Fibroblast of villous mesenchyme (primary cell): ENCODE measurements at regions not wholly inside any gene's neighbourhood (a gene's known extent, or its start where the extent isn't known, plus 50 kb on each side); places are given as distances from the start of the nearest gene placed in this dataset.

Source experiments
- DNase-seq: peaks from one replicate; pipeline ENCODE4 v3.0.0-alpha.2; 2010; ENCODE audit warnings: low read depth
- H3K4me3 ChIP-seq: 2 replicates; pipeline ENCODE4 v1.5.1; 2011; ENCODE audit warnings: low read depth, mild to moderate bottlenecking, low read length
- TF ChIP-seq, protein P1 (sequence below): IDR thresholded peaks from 2 replicates; pipeline ENCODE4 v1.5.1; 2012; ENCODE audit warnings: low read depth, mild to moderate bottlenecking, low read length; ENCODE audit not compliant: insufficient read depth

DNA sequence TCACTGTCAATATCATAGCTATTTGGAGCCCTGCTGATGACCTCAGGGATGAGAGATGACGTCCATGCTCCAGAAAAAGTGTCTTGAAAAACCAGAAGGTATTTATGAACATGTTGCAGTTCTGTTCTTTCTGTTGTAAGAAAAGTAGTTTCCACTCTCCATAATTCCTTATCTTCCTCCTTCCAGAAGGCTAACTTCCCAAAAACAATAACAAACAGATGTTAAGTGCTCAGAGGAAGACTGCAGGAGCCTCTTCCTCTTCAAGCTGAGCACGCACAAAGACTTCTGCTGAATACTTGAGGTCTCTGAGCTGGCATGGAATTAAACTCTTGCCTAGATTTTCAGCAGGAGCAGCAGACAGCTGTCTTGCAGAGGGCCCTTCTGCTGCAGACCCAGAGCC lies 434.5 kb upstream of the KLHL29 start:
- DNase-seq, result no peak
- no peak overlapping the region for H3K4me3 ChIP-seq
- TF ChIP-seq, protein P1, sequence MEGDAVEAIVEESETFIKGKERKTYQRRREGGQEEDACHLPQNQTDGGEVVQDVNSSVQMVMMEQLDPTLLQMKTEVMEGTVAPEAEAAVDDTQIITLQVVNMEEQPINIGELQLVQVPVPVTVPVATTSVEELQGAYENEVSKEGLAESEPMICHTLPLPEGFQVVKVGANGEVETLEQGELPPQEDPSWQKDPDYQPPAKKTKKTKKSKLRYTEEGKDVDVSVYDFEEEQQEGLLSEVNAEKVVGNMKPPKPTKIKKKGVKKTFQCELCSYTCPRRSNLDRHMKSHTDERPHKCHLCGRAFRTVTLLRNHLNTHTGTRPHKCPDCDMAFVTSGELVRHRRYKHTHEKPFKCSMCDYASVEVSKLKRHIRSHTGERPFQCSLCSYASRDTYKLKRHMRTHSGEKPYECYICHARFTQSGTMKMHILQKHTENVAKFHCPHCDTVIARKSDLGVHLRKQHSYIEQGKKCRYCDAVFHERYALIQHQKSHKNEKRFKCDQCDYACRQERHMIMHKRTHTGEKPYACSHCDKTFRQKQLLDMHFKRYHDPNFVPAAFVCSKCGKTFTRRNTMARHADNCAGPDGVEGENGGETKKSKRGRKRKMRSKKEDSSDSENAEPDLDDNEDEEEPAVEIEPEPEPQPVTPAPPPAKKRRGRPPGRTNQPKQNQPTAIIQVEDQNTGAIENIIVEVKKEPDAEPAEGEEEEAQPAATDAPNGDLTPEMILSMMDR, result no peak

DNA sequence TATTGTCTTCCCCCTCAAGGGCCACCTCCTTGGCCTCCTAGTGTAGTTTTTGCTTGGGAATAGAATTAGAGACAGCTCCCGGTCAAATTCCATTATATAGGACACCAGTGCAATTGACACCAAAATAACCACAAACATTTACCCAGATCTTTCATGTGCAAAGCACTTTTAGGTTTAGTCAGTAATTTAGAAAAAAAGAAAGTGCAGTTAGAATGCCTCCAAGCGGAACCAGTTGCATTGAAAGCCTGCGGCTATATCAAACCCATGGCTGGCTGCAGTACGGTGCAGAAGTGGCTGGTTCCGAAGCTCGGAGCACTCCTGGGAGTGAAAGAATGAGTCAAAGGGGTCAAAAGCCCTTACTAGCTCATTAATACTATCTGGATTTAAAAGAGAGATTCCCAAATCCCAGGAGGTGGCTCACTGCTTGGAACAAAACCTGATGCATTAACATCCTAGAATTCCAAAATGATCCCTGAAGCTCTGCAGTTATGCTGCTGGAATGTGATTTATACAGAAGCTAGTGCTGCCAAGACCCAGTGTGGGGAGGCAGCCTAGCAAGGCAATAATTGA lies 432.2 kb upstream of the KLHL29 start:
- TF ChIP-seq, protein P1, result no peak
- DNase-seq, result no peak
- H3K4me3 ChIP-seq, result no peak overlapping the region

DNA sequence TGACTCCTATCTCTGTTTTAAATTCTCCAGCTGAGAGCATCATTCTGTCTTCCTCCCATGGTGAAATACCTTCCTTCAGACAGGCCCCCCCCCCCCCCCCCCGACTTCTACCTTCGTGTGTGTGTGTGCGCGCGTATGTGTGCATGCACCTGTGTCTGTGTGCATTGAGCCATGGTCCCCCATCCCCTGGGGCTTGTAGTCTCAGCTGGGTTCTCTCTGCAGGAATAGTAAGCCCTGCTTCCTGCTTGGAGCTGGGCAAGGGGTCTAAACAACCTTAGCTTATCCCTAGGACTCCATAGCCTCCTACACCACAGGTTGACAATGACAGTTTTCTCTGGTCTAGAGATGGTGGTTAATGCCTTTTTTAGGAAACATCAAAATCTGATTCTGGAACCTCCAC lies 427.5 kb upstream of the KLHL29 start:
- H3K4me3 ChIP-seq, result no peak overlapping the region
- TF ChIP-seq, protein P1, result no peak
- DNase-seq, result no peak

DNA sequence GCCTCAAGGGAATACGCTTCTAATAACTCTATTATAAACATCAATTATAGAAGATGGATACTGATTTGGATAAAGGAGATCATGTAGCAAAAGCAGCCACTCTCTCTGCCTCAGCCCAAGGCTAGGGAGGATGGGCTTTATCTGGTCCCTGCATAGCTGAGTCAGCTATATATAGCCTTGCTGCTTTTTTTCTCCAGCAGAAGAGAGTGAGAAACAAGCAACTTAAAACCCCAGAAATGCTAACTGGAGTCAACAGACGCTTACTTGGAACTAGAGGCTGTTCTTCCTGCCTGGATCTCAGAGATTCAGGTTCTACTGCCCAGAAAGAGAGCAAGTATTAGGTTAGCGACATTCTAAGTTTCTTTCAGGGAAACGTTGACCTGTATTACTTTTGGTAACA lies 426.7 kb upstream of the KLHL29 start:
- no peak for DNase-seq
- TF ChIP-seq, protein P1, result no peak
- no peak overlapping the region for H3K4me3 ChIP-seq

DNA sequence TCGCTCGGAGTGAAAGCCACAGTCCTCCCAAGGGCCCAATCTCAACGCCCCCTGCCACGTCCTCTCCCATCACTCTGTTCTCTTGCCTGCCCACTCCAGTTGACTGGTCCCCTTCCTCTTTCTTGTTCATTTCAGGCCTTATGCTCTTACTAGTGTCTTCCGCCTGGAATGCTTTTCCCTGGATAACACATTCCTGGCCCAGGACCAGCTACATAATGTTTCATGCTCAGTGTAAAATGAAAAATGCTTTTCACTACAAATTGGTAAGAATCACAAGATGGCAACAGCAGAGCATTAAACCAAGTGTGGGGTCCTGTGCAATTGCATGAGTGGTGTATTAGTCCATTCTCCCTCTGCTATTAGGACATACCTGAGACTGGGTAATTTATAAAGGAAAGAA lies 417.2 kb upstream of the KLHL29 start:
- DNase-seq, result no peak
- TF ChIP-seq, protein P1, result no peak
- no peak overlapping the region for H3K4me3 ChIP-seq

DNA sequence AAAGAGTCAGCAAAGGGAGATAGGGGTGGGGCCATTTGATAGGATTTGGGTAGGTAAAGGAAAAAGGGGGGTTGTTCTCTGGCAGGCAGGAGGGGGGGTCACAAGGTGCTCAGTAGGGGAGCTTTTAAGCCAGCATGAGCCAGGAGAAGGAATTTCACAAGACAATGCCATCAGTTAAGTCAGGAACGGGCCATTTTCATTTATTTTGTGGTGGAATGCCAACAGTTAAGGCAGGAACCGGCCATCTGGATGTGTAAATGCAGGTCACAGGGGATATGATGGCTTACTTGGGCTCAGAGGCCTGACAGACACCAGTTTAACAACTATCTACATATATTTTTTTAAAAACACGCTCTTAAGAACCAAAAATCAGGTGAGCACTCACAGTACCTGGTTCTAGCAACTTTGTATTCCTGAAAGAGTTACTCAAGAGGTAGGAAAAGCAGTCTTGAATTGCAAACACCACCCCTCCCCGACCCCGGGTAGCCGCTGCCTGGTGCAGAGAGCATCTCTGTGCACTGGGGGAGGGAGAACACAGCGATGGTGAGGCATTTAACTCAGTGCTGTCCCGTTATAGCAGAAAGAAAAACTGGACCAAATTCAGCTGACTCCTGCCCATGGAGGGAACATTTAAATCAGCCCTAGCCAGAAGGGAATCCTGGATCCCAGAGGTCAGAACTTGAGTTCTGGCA lies 414.5 kb upstream of the KLHL29 start:
- TF ChIP-seq, protein P1, result no peak
- no peak for DNase-seq
- H3K4me3 ChIP-seq, result no peak overlapping the region

DNA sequence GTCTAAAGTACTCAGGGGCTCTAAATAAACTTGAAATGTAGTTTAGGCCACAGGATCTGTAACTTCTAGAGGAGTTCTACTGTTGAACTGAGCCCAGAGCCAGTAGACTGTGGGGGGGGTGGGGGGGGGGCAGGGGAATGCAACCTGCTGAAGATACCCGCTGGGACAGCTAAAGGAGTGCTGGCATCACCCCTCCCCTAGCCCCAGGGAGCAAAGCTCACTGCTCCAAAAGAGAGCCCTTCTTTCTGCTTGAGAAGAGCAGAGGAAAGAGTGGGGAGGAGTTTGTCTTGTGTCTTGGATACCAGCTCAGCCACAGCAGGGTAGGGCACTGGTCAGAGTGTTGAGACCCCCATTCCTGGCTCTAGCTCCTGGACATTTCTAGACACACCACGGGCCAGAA lies 414.0 kb upstream of the KLHL29 start:
- TF ChIP-seq, protein P1, result no peak
- H3K4me3 ChIP-seq, result no peak overlapping the region
- no peak for DNase-seq
